ENCODE measurements at regions not wholly inside any gene's neighbourhood (a gene's known extent, or its start where the extent isn't known, plus 50 kb on each side); places are given as distances from the start of the nearest gene placed in this dataset.
"Not testable (repeated sequence)": the region's sequence is repeated elsewhere in the genome, so short reads cannot be mapped to it uniquely, and the experiment has no call there.

DNA sequence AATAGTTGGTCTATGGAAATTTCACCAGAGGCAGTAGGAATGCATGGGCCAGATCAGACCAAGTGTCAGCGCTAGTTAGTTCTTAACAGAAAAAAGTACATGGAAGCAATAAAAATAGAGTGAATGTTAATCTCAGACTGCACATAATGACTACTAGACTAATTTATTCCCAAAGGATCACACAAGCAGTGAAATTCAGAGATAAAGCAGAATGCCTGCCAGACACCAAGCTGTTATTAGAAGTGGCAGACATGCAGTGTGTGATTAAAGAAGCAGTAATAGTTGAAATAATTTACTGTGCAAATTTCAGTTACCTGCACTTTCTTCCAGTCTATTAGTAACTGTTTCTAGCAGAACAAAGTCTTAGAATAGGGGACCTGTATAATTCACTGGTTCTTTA lies 1024.2 kb downstream of the CDH9 start:
- FAIRE-seq (no peak), DNase-seq (ENCODE audit: insufficient read length, low spot score) (no peak)

- no peak for DNase-seq (ENCODE audit: insufficient read length, low spot score)
- no peak for FAIRE-seq
These were observed 1026.3 kb downstream of the CDH9 start for GRCh38 chr5:26012078-26012477.

DNA sequence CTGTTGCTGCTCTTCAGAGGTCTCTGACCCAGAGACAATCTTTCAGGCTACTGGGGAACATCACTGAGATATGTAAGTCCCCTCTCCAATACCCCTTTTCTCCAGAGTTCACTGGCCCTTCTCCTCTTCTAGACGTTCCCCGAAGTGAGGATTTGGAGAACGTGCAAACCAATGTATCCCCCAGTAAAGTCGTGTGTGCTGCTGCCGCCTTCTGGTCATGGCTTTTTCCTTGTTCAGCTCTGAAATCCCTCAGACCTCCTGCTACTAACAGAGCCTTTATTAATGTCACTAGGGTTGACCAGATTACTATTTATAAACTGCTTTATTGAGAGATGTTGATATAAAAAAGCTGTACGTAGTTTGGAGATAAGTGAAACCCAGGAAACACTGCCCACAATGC lies 1028.6 kb downstream of the CDH9 start:
- FAIRE-seq (no peak), DNase-seq (ENCODE audit: insufficient read length, low spot score) (no peak)

DNA sequence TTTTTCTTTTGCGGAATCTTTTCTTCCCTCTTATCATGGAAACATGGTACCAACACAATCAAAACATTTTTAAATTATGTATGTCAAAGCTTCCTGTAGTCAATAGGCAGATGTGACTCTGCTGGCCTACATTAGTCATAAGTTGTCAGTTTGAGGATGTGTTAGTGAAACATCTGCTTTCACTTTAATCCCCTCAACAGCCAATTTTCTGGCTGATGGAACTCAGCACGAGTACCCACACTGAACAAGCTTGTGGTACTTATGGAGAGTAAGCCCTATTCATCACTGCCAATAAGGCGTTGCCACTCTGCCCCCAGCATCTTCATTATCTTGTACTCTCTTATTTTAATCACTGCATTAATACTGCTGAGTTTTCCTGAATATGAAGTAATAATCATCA lies 1034.4 kb downstream of the CDH9 start:
- FAIRE-seq (no peak), DNase-seq (ENCODE audit: insufficient read length, low spot score) (no peak)

- no peak for DNase-seq (ENCODE audit: insufficient read length, low spot score)
- no peak for FAIRE-seq
These were observed 1043.2 kb downstream of the CDH9 start for GRCh38 chr5:25995209-25995608.

GRCh38 chr5:25993701-25994100 lies 1044.7 kb downstream of the CDH9 start:
- no peak for FAIRE-seq

DNA sequence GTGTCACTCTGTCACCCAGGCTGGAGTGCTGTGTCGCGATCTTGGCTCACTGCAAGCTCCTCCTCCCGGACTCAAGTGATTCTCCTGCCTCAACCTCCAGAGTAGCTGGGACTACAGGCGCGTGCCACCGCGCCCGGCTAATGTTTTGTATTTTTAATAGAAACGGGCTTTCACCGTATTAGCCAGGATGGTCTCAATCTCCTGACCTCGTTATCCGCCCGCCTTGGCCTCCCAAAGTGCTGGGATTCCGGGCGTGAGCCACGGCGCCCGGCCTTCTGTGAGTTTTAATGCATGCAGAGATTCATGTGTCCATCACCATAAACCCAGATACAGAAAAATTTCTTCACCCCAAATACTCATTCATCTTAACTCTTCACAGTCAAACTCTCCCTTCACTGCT lies 1046.7 kb downstream of the CDH9 start:
- DNase-seq (ENCODE audit: insufficient read length, low spot score) = no peak
- no peak for FAIRE-seq

More at GRCh38 chr5:25993701-25994100, 1044.7 kb downstream of the CDH9 start:
- no peak for DNase-seq (ENCODE audit: insufficient read length, low spot score)

DNA sequence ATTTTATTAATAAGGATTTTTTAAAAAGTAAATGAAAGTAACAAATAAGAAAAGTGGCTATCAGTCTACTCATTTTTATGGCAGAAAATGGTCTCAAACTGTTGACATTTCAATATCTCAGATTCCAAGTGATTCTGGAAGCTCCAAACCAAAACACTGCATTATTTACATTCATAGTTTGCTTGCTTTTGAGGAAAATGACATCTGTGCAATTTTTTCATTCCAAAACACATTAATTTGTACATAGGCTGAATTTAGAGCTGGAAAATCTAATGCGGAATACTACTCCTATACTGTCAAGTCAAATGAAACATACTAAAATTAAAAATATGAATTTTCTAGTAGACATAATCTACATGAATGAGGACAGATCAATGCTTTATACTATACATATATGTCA lies 1047.6 kb downstream of the CDH9 start:
- FAIRE-seq (no peak), DNase-seq (ENCODE audit: insufficient read length, low spot score) (no peak)

DNA sequence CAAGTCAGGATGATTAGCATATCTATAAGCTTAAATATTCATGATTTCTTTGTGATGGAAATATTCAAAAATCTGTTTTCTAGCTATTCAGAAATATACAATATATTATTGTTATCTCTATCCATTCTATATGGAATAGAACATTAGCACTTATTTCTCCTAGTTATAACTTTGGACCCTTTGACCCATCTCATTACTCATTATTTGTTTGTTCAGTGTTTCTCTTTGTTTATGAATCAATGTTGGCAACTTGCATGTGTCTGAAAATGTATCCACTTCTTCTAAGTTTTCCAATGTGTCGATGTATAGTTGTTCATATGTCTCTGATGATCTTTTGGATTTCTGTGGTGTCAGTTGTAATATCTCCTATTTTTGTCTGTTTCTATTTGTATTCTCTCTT lies 1059.3 kb downstream of the CDH9 start:
- FAIRE-seq = no peak
- DNase-seq (ENCODE audit: insufficient read length, low spot score) = no peak

- DNase-seq (ENCODE audit: insufficient read length, low spot score) (no peak), FAIRE-seq (no peak)
These were observed 1062.5 kb downstream of the CDH9 start for GRCh38 chr5:25975885-25976284.

GRCh38 chr5:25974451-25974850 lies 1063.9 kb downstream of the CDH9 start:
- FAIRE-seq (no peak), DNase-seq (ENCODE audit: insufficient read length, low spot score) (no peak)

DNA sequence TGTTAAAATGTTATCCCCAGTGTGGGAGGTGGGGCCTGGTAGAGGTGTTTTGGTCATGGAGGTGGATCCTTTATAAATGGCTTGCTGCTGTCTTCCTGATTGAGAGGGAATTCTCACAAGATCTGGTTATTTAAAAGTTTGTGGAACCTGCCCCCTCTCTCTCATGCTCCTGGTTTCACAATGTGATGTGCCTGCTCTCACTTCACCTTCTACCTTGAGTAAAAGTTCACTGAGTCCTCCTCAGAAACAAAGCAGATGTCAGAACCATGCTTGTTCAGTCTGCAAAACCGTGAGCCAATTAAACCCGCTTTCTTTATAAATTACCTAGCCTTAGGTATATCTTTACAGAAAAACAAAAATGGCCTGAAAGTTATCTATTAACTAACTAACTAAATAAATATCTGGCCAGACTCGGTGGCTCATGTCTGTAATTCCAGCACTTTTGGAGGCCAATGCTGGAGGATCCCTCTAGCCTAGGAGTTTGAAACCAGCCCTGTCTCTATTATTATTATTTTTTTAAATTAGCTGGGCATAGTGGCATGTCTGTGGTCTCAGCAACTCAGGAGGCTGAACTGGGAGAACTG lies 1067.4 kb downstream of the CDH9 start:
- FAIRE-seq (no peak), DNase-seq (ENCODE audit: insufficient read length, low spot score) (no peak)

DNA sequence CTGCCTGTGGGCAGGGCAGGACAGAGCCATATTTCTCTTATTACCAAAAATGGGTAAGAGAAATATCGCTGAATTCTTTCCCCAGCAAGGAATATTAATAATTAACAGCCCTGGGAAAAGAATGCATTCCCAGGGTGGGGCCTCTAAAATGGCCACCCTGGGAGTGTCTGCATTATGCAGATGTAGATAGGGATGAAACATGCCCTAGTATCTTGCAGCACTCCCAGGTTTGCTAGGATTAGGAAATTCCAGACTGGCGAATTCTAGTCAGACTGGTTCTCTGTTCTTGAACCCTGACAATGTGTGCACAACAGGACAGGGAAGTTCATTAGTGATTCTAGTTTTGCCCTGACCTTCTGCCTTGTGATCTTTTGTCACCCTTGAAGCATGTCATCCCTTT lies 1069.3 kb downstream of the CDH9 start:
- DNase-seq (ENCODE audit: insufficient read length, low spot score); FAIRE-seq: not testable (repeated sequence)

DNA sequence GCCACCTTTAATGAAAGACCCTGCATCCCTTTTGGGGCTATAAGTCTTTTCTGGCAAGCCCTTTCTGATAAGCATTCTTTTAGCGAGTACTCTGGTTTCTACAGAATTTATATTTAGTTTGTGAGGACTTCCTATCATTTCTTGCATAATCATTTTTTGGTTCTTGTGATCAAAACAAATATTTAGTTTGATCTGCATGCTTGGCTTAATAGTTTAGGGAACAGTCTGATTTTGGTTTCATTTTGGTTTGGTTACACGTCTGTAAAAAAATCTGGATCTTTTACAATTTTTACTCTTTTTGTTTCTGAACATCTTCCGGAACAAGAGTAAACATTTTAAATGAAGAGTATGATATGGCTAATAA lies 1074.4 kb downstream of the CDH9 start:
- no peak for FAIRE-seq
- no peak for DNase-seq (ENCODE audit: insufficient read length, low spot score)

GRCh38 chr5:25963251-25964008 lies 1075.0 kb downstream of the CDH9 start:
- FAIRE-seq = no peak
- no peak for DNase-seq (ENCODE audit: insufficient read length, low spot score)

- no peak for FAIRE-seq
- no peak for DNase-seq (ENCODE audit: insufficient read length, low spot score)
These were observed 1083.0 kb downstream of the CDH9 start for GRCh38 chr5:25955337-25955736.

- FAIRE-seq = no peak
- no peak for DNase-seq (ENCODE audit: insufficient read length, low spot score)
These were observed 1087.7 kb downstream of the CDH9 start for GRCh38 chr5:25950681-25951080.

GRCh38 chr5:25948278-25948677 lies 1090.1 kb downstream of the CDH9 start:
- FAIRE-seq (no peak), DNase-seq (ENCODE audit: insufficient read length, low spot score) (no peak)

DNA sequence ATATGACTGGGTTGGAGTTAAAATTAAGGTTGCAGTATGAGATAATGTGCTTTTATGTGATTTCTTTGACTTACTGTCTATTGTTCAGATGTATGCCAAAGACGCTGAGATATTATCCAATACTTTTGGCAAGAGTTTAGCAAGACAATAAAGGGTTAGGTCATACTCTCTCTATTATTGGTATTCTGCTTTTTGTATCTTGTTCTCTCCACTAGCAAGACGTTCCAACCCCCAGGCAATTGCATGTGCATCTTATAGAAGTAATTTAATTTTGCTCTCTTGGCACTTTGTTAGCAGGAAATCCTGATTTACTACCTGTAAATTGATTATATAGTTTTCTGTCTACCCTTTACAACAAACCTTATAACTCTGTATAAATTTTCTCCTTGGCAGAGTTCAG lies 1093.6 kb downstream of the CDH9 start:
- DNase-seq (ENCODE audit: insufficient read length, low spot score) = no peak
- no peak for FAIRE-seq

DNA sequence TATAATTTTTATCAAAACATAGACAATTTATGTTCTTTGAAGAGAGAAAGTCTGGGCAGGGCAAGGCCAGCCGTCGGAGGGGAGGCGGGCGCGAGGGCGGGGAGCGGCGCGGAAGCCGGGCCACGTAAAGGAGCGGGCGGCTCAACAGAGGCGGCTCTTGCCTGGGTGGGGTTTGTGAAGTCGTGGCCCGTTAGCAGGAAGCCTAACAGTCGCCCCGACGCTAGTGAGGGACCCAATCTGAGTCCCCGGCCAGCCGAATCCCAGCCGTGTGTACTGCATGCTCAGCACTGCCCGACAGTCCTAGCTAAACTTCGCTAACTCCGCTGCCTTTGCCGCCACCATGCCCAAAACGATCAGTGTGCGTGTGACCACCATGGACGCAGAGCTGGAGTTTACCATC lies 1129.2 kb downstream of the CDH9 start:
- DNase-seq (ENCODE audit: insufficient read length, low spot score) (no peak), FAIRE-seq (no peak)

- DNase-seq (ENCODE audit: insufficient read length, low spot score) = no peak
- no peak for FAIRE-seq
These were observed 1132.7 kb downstream of the CDH9 start for GRCh38 chr5:25905646-25906045.

DNA sequence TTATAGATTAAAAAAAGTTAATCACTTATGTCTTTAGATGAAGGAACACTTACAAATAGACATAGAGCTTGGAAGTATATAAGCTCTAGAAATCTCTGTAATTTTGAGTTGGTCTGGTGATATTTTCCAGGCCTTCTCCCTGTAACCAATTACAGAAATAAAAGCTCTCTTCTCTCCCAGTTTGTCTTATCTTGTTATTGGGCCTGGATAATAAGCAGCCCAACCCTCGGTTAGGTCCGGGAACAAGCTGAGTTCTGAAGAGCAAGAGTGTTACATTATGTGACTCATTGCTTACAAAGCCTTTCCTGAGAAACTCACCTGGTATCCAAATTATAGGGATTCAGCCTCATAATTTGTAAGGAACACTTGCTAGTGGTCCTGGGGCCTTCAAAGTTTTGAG lies 1146.2 kb downstream of the CDH9 start:
- FAIRE-seq (no peak), DNase-seq (ENCODE audit: insufficient read length, low spot score) (no peak)

DNA sequence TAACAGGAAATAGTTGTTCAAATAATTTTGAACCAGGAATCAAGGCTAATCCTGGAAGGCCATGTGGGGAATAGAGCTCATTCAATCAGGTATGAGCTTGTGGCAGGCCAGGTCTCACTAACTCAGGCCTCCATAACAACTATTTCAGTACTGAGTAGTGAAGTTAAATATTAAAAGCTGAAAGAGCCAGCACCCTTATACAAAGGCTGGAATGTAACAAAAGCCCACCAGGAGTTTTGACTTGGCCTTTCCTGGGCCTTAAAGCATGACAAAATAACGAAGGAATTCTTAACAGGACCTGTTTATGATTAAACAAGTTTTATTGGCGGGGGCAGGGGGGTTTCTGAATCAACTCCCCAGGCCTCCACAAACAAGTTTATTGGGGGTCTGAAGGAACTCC lies 1146.7 kb downstream of the CDH9 start:
- DNase-seq (ENCODE audit: insufficient read length, low spot score) (no peak), FAIRE-seq (no peak)
